Breast epithelium (tissue), 3 donors: ENCODE measurements at regions not wholly inside any gene's neighbourhood (a gene's known extent, or its start where the extent isn't known, plus 50 kb on each side); places are given as distances from the start of the nearest gene placed in this dataset.
"Not testable (repeated sequence)": the region's sequence is repeated elsewhere in the genome, so short reads cannot be mapped to it uniquely, and the experiment has no call there.

Source experiments
- POLR2A ChIP-seq: fragments of 450-650 bp; IDR thresholded peaks from one replicate; pipeline ENCODE4 v1.6.1; 2016; ENCODE audit warnings: antibody characterized with exemption, mild to moderate bottlenecking, moderate library complexity
- POLR2AphosphoS5 ChIP-seq, 3 donors: sonication (generic); formaldehyde crosslinking; IDR thresholded peaks; one replicate each; pipeline ENCODE4 v1.6.1; 2017; ENCODE audit warnings: antibody characterized with exemption in 3 of 3
- TF ChIP-seq, protein P1 (sequence below), 3 donors: fragments of 450-650 bp; IDR thresholded peaks; one replicate each; pipeline ENCODE4 v1.5.1; 2016 to 2017; ENCODE audit warnings: antibody characterized with exemption in 3 of 3, mild to moderate bottlenecking in 3 of 3, moderate library complexity in 3 of 3

DNA sequence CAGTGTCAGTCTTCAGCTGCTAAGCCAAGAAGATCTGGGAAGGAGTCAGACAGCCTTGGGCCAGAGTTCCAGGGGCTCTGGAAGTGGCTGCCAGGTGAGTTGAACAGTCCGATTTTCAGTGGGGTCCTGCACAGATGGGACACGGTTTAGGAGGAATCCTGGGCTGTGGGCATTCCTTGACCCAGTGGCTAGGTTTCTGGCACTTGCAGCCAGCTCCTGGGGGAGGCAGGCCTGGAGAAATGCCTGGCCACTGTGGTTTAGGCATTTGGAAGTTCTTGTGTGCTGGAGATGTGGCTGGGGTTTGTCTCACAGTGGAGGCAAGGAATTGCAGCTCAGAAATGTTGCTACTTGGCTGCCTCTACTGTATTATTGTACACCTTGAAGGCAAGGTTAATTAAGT is 286.4 kb upstream of the C1orf174 start:
- TF ChIP-seq, protein P1, sequence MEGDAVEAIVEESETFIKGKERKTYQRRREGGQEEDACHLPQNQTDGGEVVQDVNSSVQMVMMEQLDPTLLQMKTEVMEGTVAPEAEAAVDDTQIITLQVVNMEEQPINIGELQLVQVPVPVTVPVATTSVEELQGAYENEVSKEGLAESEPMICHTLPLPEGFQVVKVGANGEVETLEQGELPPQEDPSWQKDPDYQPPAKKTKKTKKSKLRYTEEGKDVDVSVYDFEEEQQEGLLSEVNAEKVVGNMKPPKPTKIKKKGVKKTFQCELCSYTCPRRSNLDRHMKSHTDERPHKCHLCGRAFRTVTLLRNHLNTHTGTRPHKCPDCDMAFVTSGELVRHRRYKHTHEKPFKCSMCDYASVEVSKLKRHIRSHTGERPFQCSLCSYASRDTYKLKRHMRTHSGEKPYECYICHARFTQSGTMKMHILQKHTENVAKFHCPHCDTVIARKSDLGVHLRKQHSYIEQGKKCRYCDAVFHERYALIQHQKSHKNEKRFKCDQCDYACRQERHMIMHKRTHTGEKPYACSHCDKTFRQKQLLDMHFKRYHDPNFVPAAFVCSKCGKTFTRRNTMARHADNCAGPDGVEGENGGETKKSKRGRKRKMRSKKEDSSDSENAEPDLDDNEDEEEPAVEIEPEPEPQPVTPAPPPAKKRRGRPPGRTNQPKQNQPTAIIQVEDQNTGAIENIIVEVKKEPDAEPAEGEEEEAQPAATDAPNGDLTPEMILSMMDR (IDR thresholded peaks at IDR 0.05): not testable (repeated sequence)
- TF ChIP-seq POLR2A; POLR2AphosphoS5 (IDR thresholded peaks at IDR 0.05): not testable (repeated sequence)
